ENCODE measurements at regions not wholly inside any gene's neighbourhood (a gene's known extent, or its start where the extent isn't known, plus 50 kb on each side); places are given as distances from the start of the nearest gene placed in this dataset.
"Not testable (repeated sequence)": the region's sequence is repeated elsewhere in the genome, so short reads cannot be mapped to it uniquely, and the experiment has no call there.

- DNase-seq (ENCODE audit: low spot score) = no peak
These were observed 412.1 kb downstream of the SH2D4B start for GRCh38 chr10:80949785-80950184.

DNA sequence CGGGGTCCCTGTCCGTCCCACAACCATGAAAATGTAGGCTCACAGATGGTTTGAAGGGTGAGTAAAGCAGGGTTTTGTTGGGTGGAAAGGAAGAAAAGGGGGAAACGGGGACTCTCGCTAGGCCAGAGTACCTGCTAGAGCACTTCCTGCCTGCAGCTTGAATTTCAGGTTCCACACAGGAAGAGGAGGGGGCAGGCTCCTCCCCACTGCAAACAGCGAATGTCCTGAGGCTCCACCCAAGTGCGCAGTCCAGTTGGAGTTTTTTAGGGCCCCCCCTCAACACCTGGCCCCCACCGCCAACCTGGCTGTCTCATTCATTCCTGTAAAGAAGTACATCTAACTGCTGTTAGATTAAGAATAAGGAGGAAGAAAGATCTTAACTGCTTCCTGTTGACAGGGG, 414.7 kb downstream of the SH2D4B start:
- no peak for DNase-seq (ENCODE audit: low spot score)

GRCh38 chr10:80957161-80957560, 419.5 kb downstream of the SH2D4B start:
- no peak for DNase-seq (ENCODE audit: low spot score)

GRCh38 chr10:80964179-80964578, 426.5 kb downstream of the SH2D4B start:
- no peak for DNase-seq (ENCODE audit: low spot score)

DNA sequence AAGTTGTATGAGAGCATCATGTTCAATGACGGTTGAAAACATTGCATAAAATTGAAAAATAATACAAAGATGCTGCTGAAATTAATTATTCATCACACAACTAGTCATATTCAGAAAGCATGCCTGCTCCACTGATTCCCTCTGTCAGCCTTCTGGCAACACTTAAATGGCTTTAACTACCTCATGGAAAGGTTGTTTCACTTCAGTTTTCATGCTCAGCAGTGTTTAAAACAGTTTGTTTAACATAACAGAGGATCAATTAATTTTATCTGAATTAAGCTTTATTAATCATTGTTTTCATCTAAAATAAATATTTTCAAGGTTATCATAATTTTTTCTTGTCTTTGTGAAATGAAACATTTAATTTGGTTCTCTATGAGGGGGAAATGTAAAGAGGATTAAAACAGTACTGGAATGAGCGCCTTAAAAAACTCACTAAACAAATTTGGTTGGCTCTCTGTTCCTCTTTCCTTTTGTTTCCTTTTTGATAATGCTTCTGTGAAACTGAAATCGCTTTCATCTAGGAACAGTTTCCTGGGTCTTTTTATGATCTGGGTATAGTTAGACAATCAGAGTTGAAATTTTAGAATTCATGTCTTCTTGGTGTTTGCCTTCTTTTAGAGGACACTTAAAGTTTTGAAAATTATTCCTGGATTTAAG, 427.4 kb downstream of the SH2D4B start:
- no peak for DNase-seq (ENCODE audit: low spot score)

DNA sequence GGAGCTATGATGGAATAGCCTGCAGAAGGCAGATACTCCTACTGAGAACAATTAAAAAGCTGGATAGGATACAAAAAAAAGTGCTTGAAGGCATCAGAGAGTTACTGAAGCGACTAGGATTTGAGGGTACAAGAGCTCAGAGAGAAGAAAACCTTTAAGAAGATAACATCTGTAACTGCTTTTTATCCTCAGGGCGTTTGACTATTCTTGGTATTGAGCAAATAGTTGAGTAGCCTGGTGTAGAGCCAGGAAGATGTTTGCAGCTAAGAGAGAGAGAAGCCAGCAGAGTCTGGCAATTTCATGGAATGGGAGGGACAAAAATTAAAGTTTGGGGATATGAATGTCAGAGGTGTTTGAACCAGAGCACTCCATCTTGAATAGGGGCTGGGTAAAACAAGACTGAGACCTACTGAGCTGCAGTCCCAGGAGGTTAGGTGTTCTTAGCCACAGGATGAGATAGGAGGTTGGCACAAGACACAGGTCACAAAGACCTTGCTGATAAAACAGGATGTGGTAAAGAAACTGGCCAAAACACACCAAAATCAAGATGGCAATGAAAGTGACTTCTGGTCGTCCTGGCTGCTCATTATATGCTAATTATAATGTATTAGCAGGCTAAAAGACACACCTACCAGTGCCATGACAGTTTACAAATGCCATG, 428.8 kb downstream of the SH2D4B start:
- no peak for DNase-seq (ENCODE audit: low spot score)

DNA sequence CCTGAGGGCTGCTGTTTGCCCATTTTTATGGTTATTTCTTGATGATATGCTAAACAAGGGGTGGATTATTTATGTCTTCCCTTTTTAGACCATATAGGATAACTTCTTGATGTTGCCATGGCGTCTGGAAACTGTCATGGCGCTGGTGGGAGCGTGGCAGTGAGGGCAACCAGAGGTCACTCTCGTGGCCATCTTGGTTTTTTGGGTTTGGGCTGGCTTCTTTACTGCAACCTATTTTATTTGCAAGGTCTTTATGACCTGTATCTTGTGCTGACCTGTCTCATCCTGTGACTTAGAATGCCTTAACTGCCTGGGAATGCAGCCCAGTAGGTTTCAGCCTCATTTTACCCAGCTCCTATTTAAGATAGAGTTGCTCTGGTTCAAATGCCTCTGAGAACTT, 429.7 kb downstream of the SH2D4B start:
- DNase-seq (ENCODE audit: low spot score) = not testable (repeated sequence)

DNA sequence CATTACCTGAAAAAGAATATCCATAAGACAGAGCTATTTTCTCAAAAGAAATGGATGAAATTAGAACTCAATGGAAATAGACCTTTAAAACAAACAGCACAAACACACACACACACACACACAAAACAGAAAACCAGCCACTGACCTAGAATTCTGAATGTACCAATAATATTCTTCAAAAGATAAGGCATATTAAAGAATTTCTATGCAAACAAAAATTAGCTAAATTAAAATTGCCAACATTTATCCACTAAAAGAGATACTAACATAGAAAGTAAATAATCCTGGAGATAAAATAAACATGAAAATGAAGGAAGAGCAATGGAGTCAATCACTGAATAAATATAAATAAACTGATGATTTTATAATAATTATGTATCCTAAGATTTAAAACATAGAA, 431.2 kb downstream of the SH2D4B start:
- DNase-seq (ENCODE audit: low spot score) = no peak

DNA sequence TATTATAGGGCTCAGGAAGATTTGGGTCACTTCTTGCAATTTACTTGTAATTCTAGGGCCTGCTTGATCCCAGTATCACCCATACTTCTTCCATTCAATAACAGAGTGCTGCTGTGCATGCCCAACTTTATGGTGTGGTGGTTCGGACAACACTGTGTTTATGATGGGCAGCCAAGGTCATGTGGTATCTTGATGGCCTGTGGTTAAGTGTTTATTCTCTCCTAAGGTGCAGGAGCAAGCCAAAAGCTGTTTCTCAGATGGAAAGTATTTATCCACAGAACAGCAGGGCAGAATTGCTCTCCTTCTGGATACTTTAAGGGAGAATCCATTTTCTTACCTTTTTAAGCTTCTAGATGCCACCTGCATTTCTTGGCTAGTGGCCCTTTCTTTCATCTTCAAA, 433.8 kb downstream of the SH2D4B start:
- no peak for DNase-seq (ENCODE audit: low spot score)

GRCh38 chr10:80976658-80977057, 439.0 kb downstream of the SH2D4B start:
- DNase-seq (ENCODE audit: low spot score) = no peak

DNA sequence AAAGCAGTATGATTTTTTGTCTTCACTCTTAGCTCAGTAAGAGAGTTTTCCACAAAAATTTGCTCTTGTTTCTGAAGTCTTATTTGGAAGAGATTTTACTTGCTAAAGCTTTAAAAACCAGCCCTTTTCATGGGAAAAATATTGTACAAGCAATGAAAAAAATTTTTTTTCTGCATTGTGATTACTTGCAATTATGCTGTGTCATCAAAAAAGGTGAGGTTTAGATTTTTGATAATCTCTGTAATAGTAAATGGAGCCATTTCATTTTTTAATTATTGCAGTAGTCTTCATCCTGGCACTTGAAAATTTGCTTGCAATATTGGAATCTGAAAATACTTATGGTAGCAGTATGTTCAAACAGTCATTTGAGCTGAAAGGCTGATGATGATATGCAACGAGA, 447.4 kb downstream of the SH2D4B start:
- DNase-seq (ENCODE audit: low spot score) = no peak

DNA sequence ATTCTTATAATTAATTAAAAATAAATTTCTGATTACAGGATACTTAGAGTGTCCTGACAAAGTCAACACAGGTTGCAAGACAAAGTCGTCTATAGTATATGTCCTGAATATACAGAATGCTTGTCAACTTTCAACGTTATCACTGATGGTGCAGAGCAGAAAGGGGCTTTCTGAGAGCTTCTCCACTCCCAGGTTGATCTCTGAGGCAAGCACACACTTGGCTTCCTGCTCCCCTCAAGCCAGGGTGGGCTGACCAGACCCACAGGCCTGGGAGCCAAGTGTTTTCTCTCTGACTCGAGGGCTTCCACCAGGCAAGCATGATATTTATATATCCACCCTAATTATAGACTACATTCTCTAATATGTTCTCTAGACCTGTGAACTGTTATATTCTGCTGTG, 448.9 kb downstream of the SH2D4B start:
- DNase-seq (ENCODE audit: low spot score) = no peak

DNA sequence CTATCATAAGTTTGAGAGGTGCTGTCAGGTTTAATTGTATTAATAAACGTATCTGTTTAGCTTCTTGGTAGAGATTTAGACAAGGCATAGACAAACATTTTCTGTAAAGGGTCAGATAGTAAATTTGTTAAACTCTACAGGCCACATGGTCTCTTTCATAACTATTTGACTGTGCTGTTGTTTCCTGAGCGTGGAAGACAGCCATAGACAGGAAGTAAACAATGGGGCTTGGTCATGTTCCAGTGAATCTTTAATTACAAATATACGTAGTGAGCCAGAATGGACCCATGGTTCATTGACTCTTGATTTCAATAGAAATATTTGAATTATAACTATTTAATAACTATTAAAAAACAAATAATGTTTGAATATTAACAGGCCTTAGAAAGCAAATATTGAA, 451.1 kb downstream of the SH2D4B start:
- no peak for DNase-seq (ENCODE audit: low spot score)

DNA sequence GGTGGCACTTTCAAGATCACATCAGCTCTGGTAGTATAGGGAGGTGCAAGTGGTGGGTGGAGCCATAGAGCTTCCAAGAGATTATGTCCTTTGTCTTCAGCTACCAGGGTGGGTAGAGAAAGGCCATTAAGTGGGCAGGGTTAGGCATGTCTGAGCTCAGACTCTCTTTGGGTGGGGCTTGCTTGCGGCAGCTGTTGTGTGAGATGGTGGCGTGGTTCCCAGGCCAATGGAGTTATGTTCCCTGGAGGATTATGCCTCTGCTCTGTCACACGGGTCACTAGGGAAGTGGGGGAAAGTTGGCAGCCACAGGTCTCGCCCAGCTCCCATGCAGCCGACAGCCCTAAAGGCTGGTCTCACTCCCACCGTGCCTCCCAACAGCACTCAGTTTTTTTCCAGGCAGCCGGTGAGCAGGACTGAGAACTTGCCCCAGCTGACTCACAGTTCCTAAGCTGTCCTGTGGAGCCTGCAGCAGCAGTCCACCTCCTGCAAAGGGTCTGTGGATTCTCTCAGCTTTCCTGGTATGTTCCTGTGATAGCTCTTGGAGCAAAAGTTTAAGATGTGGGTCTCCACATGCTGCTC, 459.0 kb downstream of the SH2D4B start:
- no peak for DNase-seq (ENCODE audit: low spot score)

- no peak for DNase-seq (ENCODE audit: low spot score)
These were observed 463.1 kb downstream of the SH2D4B start for GRCh38 chr10:81000781-81001180.

GRCh38 chr10:81002382-81002781, 464.7 kb downstream of the SH2D4B start:
- DNase-seq (ENCODE audit: low spot score) = no peak

DNA sequence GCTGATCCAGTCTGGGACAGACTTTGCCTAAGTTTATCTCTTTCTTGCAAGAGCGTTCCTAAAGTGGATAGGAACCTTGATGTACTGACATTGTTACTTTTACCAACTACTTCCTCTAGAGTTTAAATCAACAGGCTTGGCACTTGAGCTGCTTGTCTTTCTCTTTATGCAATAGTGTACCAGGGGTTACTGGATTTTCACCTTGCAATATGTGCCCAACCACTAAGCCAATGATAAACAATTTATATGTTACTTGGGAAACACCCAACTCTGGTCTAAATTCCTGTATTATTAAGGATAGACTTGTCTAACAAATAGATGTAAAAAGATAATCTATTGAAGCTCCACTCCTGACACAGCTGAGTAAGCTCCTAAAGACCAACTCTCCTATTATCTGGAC, 470.2 kb downstream of the SH2D4B start:
- DNase-seq (ENCODE audit: low spot score) = no peak

DNA sequence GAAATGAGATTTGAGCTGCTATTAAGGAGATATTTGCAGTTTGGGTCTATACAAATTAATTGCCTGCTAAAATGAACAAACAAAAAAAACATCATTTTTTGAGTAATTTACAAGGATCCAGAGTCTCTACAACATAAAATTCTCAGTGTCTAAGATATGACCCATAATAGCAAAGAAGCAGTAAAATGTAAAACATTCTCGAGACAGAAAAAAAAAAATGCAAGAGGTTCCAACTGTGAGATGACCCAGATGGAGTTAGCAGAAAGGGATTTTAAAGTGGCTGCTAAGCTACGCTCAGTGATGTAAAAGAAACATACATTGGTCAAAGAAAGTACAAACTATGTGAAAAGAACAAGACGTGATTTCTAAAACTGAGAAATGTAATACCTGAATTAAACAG, 471.0 kb downstream of the SH2D4B start:
- no peak for DNase-seq (ENCODE audit: low spot score)

GRCh38 chr10:81009296-81009695, 471.6 kb downstream of the SH2D4B start:
- no peak for DNase-seq (ENCODE audit: low spot score)

DNA sequence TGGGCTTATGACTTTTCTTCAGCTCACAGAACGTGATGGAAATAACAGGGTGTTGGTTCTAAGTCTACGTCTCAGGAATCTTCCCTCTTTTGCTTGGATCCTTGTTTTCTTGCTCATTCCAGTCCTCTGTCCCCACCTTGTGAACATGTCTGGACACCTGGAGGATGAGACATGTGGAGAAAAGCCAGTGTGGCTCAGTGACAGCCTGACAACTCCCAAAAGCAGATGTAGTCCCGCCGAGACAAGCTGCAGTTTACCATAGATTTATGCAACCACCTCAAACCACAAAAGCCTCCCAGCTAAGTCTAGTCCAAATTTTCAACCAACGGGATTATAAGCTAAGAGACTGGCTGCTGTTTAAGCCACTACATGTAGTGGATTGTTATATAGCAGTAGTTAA, 476.1 kb downstream of the SH2D4B start:
- no peak for DNase-seq (ENCODE audit: low spot score)

GRCh38 chr10:81019029-81019890, 481.6 kb downstream of the SH2D4B start:
- DNase-seq (ENCODE audit: low spot score) = peak; percentile 8

- no peak for DNase-seq (ENCODE audit: low spot score)
These were observed 483.9 kb downstream of the SH2D4B start for GRCh38 chr10:81021428-81022129.
